Panc1 (cell line): ENCODE measurements at regions not wholly inside any gene's neighbourhood (a gene's known extent, or its start where the extent isn't known, plus 50 kb on each side); places are given as distances from the start of the nearest gene placed in this dataset.

Experiments
- ATAC-seq: fragments of 200-7000 bp; cut with Tn5 transposase; 2 replicates; pipeline ENCODE4 v1.9.1; 2020; ENCODE audit warnings: mild to moderate bottlenecking, moderate library complexity
- BruUV-seq: library from RNA; stranded (reverse); fragments of 400-500 nt; replicated peaks from 2 replicates; lab custom pipeline; 2021; lab: Mats Ljungman, UMichigan
- CTCF ChIA-PET: fragments of 300-600 bp; sonication (Branson Sonifier 250); formaldehyde crosslinking; loops from one replicate; lab custom pipeline; 2022; ENCODE audit warnings: antibody characterized with exemption; lab: Charles Lee
- POLR2A ChIA-PET: fragments of 300-600 bp; sonication (Branson Sonifier 250); formaldehyde crosslinking; loops from one replicate; lab custom pipeline; 2022; ENCODE audit warnings: antibody characterized with exemption; lab: Charles Lee
- DNase-seq: peaks from one replicate; pipeline ENCODE4 v3.0.0-alpha.2; 2010; ENCODE audit warnings: low read depth, low spot score
- H3K27ac ChIP-seq: 2 replicates; pipeline ENCODE4 v1.5.1; 2011; ENCODE audit warnings: mild to moderate bottlenecking, low read length, inconsistent platforms
- H3K27me3 ChIP-seq: fragments of 200-500 bp; sonication (Bioruptor generic); 2 replicates; pipeline ENCODE4 v1.6.0; 2014; ENCODE audit warnings: low read length, inconsistent platforms; ENCODE audit not compliant: control insufficient read depth, insufficient read depth
- H3K36me3 ChIP-seq: fragments of 200-500 bp; sonication (Bioruptor generic); 2 replicates; pipeline ENCODE4 v1.5.1; 2014; ENCODE audit warnings: inconsistent platforms, mild to moderate bottlenecking, low read length, moderate library complexity; ENCODE audit not compliant: control insufficient read depth, insufficient read depth
- H3K4me1 ChIP-seq: 2 replicates; pipeline ENCODE4 v1.5.1; 2011; ENCODE audit warnings: inconsistent platforms, mild to moderate bottlenecking, low read length, moderate library complexity; ENCODE audit not compliant: control insufficient read depth, insufficient read depth
- H3K4me3 ChIP-seq, 2 experiments: 2 replicates each; pipeline ENCODE4 v1.5.1; 2011 to 2012; ENCODE audit warnings: low read depth in 2 of 2, low read length in 2 of 2, mild to moderate bottlenecking in 2 of 2, inconsistent platforms in 1 of 2, moderate library complexity in 1 of 2
- H3K9me3 ChIP-seq: fragments of 200-500 bp; sonication (Bioruptor generic); 2 replicates; pipeline ENCODE4 v1.5.1; 2014; ENCODE audit warnings: low read depth, mild to moderate bottlenecking, inconsistent platforms, low read length, moderate library complexity; ENCODE audit not compliant: control insufficient read depth, insufficient read depth
- POLR2AphosphoS5 ChIP-seq: IDR thresholded peaks from 2 replicates; pipeline ENCODE4 v1.6.1; 2012; ENCODE audit warnings: mild to moderate bottlenecking, low read depth, low read length, moderate library complexity
- SIN3A ChIP-seq: IDR thresholded peaks from 2 replicates; pipeline ENCODE4 v1.6.1; 2012; ENCODE audit warnings: low read depth, mild to moderate bottlenecking, low read length, moderate library complexity, borderline replicate concordance; ENCODE audit not compliant: insufficient read depth
- TCF7L2 ChIP-seq: IDR thresholded peaks from 2 replicates; pipeline ENCODE4 v1.6.1; 2011; ENCODE audit warnings: mild to moderate bottlenecking, low read depth, low read length, inconsistent platforms
- in situ Hi-C: cut with HindIII; loops from 2 replicates; pipeline ENCODE4 v1.10.0; 2016; ENCODE audit warnings: low sequenced_read_pairs, low pct_unique_long_range_greater_than_20kb
- intact Hi-C: fragments of 100-400 bp; cut with micrococcal nuclease; formaldehyde crosslinking; loops from one replicate; pipeline ENCODE4 v1.10.0; 2022; ENCODE audit not compliant: unreplicated experiment
- TF ChIP-seq, protein P1 (sequence below), 2 experiments: IDR thresholded peaks; 2 replicates each; pipeline ENCODE4 v1.6.1; 2011 to 2012; ENCODE audit warnings: low read depth in 2 of 2, control low read depth in 1 of 2, low read length in 1 of 2, mild to moderate bottlenecking in 1 of 2, moderate library complexity in 1 of 2; ENCODE audit not compliant: insufficient read depth in 1 of 2
- TF ChIP-seq, protein P2 (sequence below): fragments of 450-650 bp; IDR thresholded peaks from 2 replicates; pipeline ENCODE4 v1.5.1; 2017; ENCODE audit warnings: mild to moderate bottlenecking

DNA sequence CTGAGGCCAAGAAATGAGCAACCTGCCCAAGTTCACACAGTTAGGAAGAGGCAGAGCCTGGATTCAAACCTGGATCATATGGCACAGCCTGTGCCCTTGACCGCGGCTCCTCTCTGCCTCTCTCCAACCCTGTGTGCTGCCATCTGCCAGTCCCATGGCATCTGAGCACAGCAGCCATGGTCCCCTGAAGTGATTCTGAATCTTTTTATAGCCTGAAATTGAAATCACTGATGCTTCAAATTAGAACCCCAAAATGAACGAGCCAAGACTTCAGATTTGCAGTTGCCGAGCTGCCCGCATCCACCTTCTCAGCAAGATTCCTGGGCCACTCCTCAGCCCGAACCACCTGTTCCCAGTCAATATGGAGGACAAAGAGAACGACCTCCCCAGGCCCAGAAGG, 252.7 kb downstream of the CTTN start:
- Histone ChIP-seq H3K4me3 (no peak overlapping the region), H3K27me3 (peaks cover 6% of the 10 kb centered on the region; the same call in 1 of the 2 replicates), H3K27ac (no peak overlapping the region), H3K9me3 (no peaks in the 10 kb centered on the region), H3K36me3 (no peaks in the 10 kb centered on the region), H3K4me1 (no peaks in the 10 kb centered on the region)
- POLR2A ChIA-PET: no interaction called here
- no peak for ATAC-seq
- in situ Hi-C loops (no loop called here), intact Hi-C loops (no loop called here)
- no peak for DNase-seq
- TF ChIP-seq POLR2AphosphoS5: no peak
- no peak for TF ChIP-seq SIN3A
- TF ChIP-seq TCF7L2: no peak
- TF ChIP-seq, protein P1, sequence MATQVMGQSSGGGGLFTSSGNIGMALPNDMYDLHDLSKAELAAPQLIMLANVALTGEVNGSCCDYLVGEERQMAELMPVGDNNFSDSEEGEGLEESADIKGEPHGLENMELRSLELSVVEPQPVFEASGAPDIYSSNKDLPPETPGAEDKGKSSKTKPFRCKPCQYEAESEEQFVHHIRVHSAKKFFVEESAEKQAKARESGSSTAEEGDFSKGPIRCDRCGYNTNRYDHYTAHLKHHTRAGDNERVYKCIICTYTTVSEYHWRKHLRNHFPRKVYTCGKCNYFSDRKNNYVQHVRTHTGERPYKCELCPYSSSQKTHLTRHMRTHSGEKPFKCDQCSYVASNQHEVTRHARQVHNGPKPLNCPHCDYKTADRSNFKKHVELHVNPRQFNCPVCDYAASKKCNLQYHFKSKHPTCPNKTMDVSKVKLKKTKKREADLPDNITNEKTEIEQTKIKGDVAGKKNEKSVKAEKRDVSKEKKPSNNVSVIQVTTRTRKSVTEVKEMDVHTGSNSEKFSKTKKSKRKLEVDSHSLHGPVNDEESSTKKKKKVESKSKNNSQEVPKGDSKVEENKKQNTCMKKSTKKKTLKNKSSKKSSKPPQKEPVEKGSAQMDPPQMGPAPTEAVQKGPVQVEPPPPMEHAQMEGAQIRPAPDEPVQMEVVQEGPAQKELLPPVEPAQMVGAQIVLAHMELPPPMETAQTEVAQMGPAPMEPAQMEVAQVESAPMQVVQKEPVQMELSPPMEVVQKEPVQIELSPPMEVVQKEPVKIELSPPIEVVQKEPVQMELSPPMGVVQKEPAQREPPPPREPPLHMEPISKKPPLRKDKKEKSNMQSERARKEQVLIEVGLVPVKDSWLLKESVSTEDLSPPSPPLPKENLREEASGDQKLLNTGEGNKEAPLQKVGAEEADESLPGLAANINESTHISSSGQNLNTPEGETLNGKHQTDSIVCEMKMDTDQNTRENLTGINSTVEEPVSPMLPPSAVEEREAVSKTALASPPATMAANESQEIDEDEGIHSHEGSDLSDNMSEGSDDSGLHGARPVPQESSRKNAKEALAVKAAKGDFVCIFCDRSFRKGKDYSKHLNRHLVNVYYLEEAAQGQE (IDR thresholded peaks at IDR 0.05; ENCODE audit: insufficient read depth in 1 of 2, low read depth in 2 of 2, low read length in 1 of 2): no peak
- TF ChIP-seq, protein P2, sequence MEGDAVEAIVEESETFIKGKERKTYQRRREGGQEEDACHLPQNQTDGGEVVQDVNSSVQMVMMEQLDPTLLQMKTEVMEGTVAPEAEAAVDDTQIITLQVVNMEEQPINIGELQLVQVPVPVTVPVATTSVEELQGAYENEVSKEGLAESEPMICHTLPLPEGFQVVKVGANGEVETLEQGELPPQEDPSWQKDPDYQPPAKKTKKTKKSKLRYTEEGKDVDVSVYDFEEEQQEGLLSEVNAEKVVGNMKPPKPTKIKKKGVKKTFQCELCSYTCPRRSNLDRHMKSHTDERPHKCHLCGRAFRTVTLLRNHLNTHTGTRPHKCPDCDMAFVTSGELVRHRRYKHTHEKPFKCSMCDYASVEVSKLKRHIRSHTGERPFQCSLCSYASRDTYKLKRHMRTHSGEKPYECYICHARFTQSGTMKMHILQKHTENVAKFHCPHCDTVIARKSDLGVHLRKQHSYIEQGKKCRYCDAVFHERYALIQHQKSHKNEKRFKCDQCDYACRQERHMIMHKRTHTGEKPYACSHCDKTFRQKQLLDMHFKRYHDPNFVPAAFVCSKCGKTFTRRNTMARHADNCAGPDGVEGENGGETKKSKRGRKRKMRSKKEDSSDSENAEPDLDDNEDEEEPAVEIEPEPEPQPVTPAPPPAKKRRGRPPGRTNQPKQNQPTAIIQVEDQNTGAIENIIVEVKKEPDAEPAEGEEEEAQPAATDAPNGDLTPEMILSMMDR: no peak
- CTCF ChIA-PET: no interaction called here
- BruUV-seq: no TSS peak

DNA sequence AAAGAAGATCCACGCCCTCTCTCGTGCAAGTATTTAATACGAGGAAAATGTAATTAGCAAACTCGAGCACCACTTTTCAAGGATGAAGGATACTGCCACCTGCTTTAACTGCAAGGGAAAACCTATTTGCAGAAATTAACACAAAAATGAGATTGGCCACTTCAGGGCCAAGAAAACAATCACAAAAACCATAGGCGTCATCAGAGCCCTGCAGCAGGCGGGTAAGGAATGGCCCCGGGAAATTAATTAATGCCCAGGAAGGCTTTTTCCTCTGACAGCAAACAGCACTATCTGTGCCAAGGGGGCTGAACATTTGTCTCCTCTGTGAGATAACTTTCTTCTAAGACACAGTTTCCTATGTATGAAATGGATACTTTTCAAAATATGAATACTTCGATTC, 255.7 kb downstream of the CTTN start:
- BruUV-seq: no TSS peak
- Histone ChIP-seq H3K36me3 (no peaks in the 10 kb centered on the region), H3K4me3 (no peak overlapping the region), H3K27ac (no peak overlapping the region), H3K4me1 (no peaks in the 10 kb centered on the region), H3K27me3 (no peaks in the 10 kb centered on the region), H3K9me3 (no peaks in the 10 kb centered on the region)
- DNase-seq (no peak), ATAC-seq (no peak)
- in situ Hi-C loops: no loop called here
- no peak for TF ChIP-seq SIN3A
- no peak for TF ChIP-seq POLR2AphosphoS5
- TF ChIP-seq, protein P2: no peak
- TF ChIP-seq, protein P1 (IDR thresholded peaks at IDR 0.05; ENCODE audit: insufficient read depth in 1 of 2, low read depth in 2 of 2, low read length in 1 of 2): no peak
- no peak for TF ChIP-seq TCF7L2
- intact Hi-C loops: no loop called here
- ChIA-PET CTCF (interaction anchor here (0.7 kb wide), 1 partner anchor 160 kb away, joined by 5 read pairs; no protein-coding TSS in a partner anchor), POLR2A (no interaction called here)
